SK-N-MC (cell line): ENCODE measurements at regions not wholly inside any gene's neighbourhood (a gene's known extent, or its start where the extent isn't known, plus 50 kb on each side); places are given as distances from the start of the nearest gene placed in this dataset.

Experiments used
- DNase-seq: peaks from one replicate; pipeline ENCODE4 v3.0.0-alpha.2; 2011; ENCODE audit warnings: low read depth, low spot score
- H3K27ac ChIP-seq: fragments of 200-600 bp; sonication (generic); 2 replicates; pipeline ENCODE4 v1.5.1; 2016; ENCODE audit warnings: mixed run types
- H3K36me3 ChIP-seq: fragments of 200-600 bp; sonication (generic); 2 replicates; pipeline ENCODE4 v1.6.1; 2017; ENCODE audit warnings: antibody characterized with exemption, low read length, mixed read lengths; ENCODE audit not compliant: insufficient read depth
- H3K4me3 ChIP-seq: fragments of 200-600 bp; sonication (generic); 2 replicates; pipeline ENCODE4 v1.5.1; 2016
- H3K9ac ChIP-seq: fragments of 200-600 bp; sonication (generic); 2 replicates; pipeline ENCODE4 v1.8.0; 2017; ENCODE audit warnings: mixed run types, mixed read lengths; ENCODE audit not compliant: insufficient read length
- H3K9me3 ChIP-seq: fragments of 200-600 bp; sonication (generic); 2 replicates; pipeline ENCODE4 v1.6.1; 2017; ENCODE audit warnings: low read depth, mild to moderate bottlenecking, antibody characterized with exemption, low read length, moderate library complexity, mixed read lengths
- EZH2 ChIP-seq: fragments of 200-600 bp; sonication (generic); IDR thresholded peaks from one replicate; pipeline ENCODE4 v1.6.1; 2017; ENCODE audit warnings: antibody characterized with exemption
- FOXP2 ChIP-seq: optimal IDR thresholded peaks from 2 replicates; pipeline ENCODE3; 2011; ENCODE audit warnings: mild to moderate bottlenecking, moderate library complexity; ENCODE audit not compliant: insufficient read depth; ENCODE audit errors: extremely low read length, control extremely low read depth
- POLR2AphosphoS5 ChIP-seq: IDR thresholded peaks from 2 replicates; pipeline ENCODE4 v1.6.1; 2012; ENCODE audit warnings: mild to moderate bottlenecking, low read depth, low read length, borderline replicate concordance

DNA sequence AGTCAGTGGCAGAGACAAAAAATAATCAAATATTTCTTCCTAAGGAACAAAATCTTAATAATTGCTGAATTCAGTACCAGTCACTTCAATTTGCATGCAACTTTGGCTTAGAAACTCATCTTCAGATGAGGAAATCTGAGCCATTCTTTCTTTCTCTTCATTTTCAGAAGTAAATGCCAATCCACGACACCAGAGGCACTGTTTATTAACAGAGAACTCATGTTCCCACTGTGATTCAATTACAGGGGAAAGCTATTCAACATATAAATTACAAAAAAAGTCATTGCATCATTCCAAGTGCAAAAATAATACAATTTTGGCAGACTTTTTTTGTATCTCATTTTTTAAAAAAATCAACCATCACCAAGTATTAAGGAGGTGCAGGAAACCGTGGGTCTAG is 816.1 kb upstream of the TMEM132C start:
- TF ChIP-seq EZH2: no peak
- no peak for TF ChIP-seq FOXP2
- TF ChIP-seq POLR2AphosphoS5: no peak
- no peaks in the 10 kb centered on the region for H3K36me3 ChIP-seq
- DNase-seq: no peak
- no peak overlapping the region for H3K4me3 ChIP-seq
- H3K9ac ChIP-seq: no peak overlapping the region
- H3K9me3 ChIP-seq: no peaks in the 10 kb centered on the region
- H3K27ac ChIP-seq: no peak overlapping the region

DNA sequence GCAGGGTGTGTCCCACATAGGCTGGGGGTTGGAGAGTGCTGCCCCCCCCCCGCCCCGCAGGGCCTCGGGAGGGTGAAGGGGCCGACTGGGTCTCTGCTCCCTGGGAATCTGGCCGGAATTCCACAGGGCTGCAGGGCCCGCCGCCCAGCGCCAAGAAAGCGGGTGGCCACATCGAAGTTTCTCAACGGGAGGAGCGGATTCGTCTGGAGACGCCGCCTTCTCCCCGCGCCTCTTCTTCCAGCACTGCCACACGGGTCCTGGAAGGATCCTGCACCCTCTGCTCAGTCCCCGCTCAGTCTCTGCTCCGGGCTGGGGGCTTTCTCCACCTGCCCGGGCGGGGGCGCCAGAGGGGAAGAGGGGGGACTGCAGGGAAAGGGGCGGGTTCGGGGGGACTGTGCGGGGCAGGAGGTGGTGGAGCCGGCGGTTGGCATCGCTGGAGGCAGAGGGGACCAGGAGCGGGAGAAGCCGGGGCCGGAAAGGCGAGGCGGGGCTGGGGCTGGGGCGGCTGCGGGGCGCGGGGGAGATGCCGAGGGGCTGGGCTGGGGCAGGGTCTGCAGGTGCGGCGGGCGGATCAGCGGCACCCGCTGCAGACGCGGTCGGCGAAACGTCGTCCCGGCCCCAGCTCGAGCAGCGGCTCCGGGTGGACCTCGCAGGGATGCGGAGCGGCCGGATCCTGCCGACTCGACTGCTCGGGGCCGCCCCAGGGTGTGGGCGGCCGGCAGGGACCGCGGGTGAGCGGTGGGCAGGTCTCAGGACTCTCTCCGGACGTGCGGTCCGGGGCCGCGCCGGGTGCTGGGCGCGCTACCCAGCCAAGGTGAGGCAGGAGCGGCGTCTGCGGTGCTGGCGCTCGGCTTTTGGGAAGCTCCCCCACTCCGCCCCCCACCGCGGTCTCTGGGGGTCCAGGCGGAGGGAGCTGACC is 811.4 kb upstream of the TMEM132C start:
- Histone ChIP-seq H3K4me3 (no peak overlapping the region), H3K27ac (no peak overlapping the region), H3K9me3 (no peaks in the 10 kb centered on the region), H3K36me3 (no peaks in the 10 kb centered on the region), H3K9ac (no peak overlapping the region)
- TF ChIP-seq POLR2AphosphoS5 (no peak), FOXP2 (no peak), EZH2 (no peak)
- no peak for DNase-seq

DNA sequence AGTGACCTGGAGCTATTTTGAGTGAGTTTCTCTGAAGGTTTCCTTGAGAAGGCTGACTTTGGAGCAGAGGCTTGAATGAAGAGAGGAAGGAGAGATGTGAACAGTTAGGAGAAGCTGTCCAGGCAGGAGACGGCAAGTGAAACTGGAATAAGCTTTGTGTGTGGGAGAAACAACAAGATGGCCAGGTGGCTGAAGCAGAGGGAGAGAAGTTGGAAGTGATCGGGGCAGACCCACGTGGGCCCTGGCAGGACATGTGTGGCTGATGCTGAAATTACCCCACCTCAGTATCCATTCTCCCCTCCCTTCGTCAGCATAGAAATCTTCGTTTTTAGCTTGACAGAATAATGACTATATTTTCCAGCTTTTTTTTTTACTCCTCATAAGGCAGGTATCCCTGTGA is 809.2 kb upstream of the TMEM132C start:
- no peak for DNase-seq
- Histone ChIP-seq H3K9ac (no peak overlapping the region), H3K9me3 (no peaks in the 10 kb centered on the region), H3K36me3 (no peaks in the 10 kb centered on the region), H3K27ac (no peak overlapping the region), H3K4me3 (no peak overlapping the region)
- TF ChIP-seq POLR2AphosphoS5 (no peak), EZH2 (no peak), FOXP2 (no peak)

DNA sequence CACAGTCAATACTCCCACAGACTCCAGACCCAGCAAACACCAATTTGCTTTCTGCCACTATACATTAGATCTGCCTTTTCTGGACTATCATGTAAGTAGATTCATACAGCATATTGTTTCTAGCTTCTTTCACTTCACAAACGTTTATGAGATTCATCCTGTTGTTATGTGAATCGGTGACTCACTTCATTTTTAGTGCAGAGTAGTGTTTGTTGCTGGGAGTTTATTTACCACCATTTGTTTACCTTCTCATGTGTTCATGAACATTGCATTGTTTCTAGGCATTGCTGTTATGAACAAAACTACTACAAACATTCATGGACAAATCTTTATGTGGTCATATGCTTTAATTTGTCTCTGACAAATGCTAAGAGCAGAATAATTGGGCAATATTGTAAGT is 807.8 kb upstream of the TMEM132C start:
- no peaks in the 10 kb centered on the region for H3K9me3 ChIP-seq
- no peak overlapping the region for H3K4me3 ChIP-seq
- no peaks in the 10 kb centered on the region for H3K36me3 ChIP-seq
- H3K9ac ChIP-seq: no peak overlapping the region
- H3K27ac ChIP-seq: no peak overlapping the region
- no peak for TF ChIP-seq FOXP2
- TF ChIP-seq POLR2AphosphoS5: no peak
- no peak for TF ChIP-seq EZH2
- DNase-seq: no peak

DNA sequence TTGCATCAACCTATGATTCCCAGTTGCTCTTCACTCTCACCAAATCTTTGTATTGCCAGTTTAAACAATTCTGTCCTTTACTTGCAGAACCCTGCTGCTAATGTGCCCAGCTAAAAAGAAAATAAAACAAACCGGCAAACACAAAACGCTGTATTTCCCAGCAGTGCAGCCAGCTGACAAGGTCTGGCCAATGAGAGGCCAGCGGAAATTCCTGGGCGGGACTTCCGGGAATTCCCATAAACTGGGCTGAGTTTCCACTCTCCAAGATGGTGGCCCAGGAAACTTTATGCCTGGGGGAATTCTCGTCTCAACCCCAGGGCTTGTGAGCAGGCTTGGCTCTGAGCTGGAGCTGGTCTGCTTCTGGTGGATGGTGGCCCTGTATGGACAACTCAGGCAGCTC is 807.3 kb upstream of the TMEM132C start:
- no peak for DNase-seq
- Histone ChIP-seq H3K9ac (no peak overlapping the region), H3K9me3 (no peaks in the 10 kb centered on the region), H3K4me3 (no peak overlapping the region), H3K36me3 (no peaks in the 10 kb centered on the region), H3K27ac (no peak overlapping the region)
- no peak for TF ChIP-seq POLR2AphosphoS5

DNA sequence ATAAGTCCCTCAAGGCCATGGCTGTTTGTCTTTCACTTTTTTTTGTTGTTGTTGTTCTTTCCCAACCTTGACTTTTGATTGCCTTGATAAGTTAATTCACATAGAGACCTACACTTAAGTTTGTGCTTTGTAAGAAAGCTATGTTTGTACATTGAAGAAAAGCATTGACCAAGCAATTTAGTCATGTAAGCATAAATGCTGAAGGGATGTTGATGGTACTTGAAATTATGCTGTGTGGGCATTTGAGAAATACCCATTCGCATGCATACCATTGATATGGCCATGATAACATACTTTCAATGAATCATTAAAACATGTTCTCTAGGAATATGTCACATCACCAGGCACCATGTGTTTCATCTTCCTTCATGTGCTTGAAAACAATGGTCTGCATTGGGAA is 803.7 kb upstream of the TMEM132C start:
- TF ChIP-seq FOXP2 (no peak), EZH2 (no peak)
- DNase-seq: no peak
- Histone ChIP-seq H3K9me3 (no peaks in the 10 kb centered on the region), H3K4me3 (no peak overlapping the region), H3K9ac (no peak overlapping the region), H3K27ac (no peak overlapping the region), H3K36me3 (no peaks in the 10 kb centered on the region)

DNA sequence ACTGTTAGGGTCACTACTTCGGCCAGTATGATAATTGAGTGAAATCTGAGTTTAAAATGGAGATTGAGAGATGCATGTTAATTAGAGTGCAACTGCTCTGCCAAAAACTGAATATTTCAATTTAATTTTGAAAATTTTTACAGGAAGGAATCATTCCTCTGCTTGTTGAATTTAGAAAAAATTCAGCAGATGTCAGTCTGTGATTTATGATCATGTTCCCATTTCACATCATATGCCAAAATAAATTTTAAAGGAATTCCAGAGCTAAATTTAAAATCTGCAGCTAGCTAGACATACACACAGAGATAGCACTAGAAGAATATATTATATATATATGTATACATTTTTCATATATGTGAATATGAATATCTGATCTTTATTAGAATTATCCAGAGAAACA is 797.6 kb upstream of the TMEM132C start:
- DNase-seq: no peak
- no peaks in the 10 kb centered on the region for H3K36me3 ChIP-seq
- TF ChIP-seq EZH2: no peak
- no peak for TF ChIP-seq FOXP2
- TF ChIP-seq POLR2AphosphoS5: no peak
- no peak overlapping the region for H3K9ac ChIP-seq
- H3K4me3 ChIP-seq: no peak overlapping the region
- H3K9me3 ChIP-seq: no peaks in the 10 kb centered on the region
- no peak overlapping the region for H3K27ac ChIP-seq

DNA sequence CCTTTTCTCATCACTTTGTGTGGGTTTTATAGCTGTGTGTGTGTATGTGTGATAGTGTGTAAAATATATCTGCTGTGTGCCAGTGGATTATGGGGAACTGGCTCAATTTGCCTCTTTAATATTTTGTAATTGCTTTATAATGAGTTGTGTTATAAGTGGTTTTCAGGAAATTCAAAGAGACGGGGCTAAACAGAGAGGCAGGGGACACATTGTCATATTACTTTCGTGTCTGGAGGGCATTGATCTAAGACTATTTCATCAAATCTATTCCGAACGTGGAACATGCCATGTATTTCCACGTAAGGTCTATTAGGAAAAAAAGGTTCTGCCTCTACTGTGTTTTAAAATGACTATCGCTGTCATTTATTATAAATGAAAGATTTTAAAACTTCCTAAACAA is 793.2 kb upstream of the TMEM132C start:
- no peak for DNase-seq
- no peak overlapping the region for H3K9ac ChIP-seq
- H3K36me3 ChIP-seq: no peaks in the 10 kb centered on the region
- H3K9me3 ChIP-seq: no peaks in the 10 kb centered on the region
- no peak overlapping the region for H3K4me3 ChIP-seq
- TF ChIP-seq FOXP2 (no peak), EZH2 (no peak), POLR2AphosphoS5 (no peak)
- H3K27ac ChIP-seq: no peak overlapping the region

DNA sequence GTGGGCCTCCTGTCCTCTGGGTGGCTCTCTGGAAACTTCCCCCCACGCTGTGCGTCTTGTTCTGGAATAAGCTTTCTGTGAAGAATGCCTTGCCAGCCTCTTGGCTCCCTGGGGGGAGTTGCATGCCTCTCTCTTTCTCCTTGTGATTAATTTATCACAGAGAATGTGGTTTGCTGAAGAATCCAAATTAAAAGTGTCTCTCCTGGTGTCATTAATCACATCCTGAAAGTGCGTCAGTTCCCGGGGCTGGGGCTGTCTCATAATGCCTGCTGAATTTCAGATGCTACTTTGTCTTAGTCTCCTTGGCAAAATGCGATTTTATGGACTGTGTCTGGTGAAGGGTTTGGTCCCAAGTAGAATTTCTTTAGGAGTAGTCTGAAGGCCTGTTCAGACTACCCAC is 787.7 kb upstream of the TMEM132C start:
- Histone ChIP-seq H3K36me3 (no peaks in the 10 kb centered on the region), H3K9me3 (no peaks in the 10 kb centered on the region), H3K9ac (no peak overlapping the region), H3K4me3 (no peak overlapping the region), H3K27ac (no peak overlapping the region)
- TF ChIP-seq EZH2 (no peak), FOXP2 (no peak), POLR2AphosphoS5 (no peak)
- no peak for DNase-seq
